HCT116 (cell line): ENCODE measurements at regions not wholly inside any gene's neighbourhood (a gene's known extent, or its start where the extent isn't known, plus 50 kb on each side); places are given as distances from the start of the nearest gene placed in this dataset.

ENCODE experiments used
- ATAC-seq: fragments of 200-7000 bp; cut with Tn5 transposase; 2 replicates; pipeline ENCODE4 v1.9.1; 2020; ENCODE audit warnings: mild to moderate bottlenecking, moderate library complexity
- BruUV-seq: library from RNA; stranded (reverse); fragments of 400-500 nt; replicated peaks from 2 replicates; lab custom pipeline; 2021; lab: Mats Ljungman, UMichigan
- CTCF ChIA-PET: fragments of 300-600 bp; sonication (Branson Sonifier 250); formaldehyde crosslinking; loops from one replicate; lab custom pipeline; 2021; ENCODE audit warnings: antibody characterized with exemption; lab: Charles Lee
- POLR2A ChIA-PET: fragments of 300-600, 350-600 bp; sonication (Branson Sonifier 250); formaldehyde crosslinking; loops from one replicate; lab custom pipeline; 2021; ENCODE audit warnings: antibody characterized with exemption; lab: Charles Lee
- RAD21 ChIA-PET, 2 experiments: fragments of 300-600 bp; sonication (Branson Sonifier 250); formaldehyde crosslinking; loops; one replicate each; lab custom pipeline; 2023; ENCODE audit warnings: low total read pairs in 2 of 2; ENCODE audit not compliant: uncharacterized antibody in 2 of 2, unreplicated experiment in 2 of 2, low non-redundant PET in 1 of 2; lab: Charles Lee
- DNase-seq: peaks from one replicate; pipeline ENCODE4 v3.0.0-alpha.2; 2010; ENCODE audit warnings: low read depth, low spot score
- H2AFZ ChIP-seq: fragments of 200-600 bp; shearing (Covaris generic), sonication (generic); 2 replicates; pipeline ENCODE4 v1.6.1; 2017; ENCODE audit warnings: low read depth, mixed run types, mixed read lengths, antibody characterized with exemption, low read length; ENCODE audit not compliant: poor library complexity, severe bottlenecking
- H3K27ac ChIP-seq: 2 replicates; pipeline ENCODE4 v1.5.1; 2012; ENCODE audit warnings: low read depth, low read length
- H3K27me3 ChIP-seq: fragments of 200-600 bp; sonication (generic); 2 replicates; pipeline ENCODE4 v1.6.1; 2016; ENCODE audit warnings: mixed run types, low read length, mixed read lengths; ENCODE audit not compliant: insufficient read depth
- H3K36me3 ChIP-seq, 2 experiments: fragments of 200-500 bp in 1 of 2; fragments of 200-600 bp in 1 of 2; sonication (Bioruptor generic) in 1 of 2; sonication (generic) in 1 of 2; 2 replicates each; pipeline versions ENCODE4 v1.5.1 to v1.6.1; 2014 to 2016; ENCODE audit warnings: low read length in 2 of 2, inconsistent platforms in 1 of 2, mixed read lengths in 1 of 2, mixed run types in 1 of 2; ENCODE audit not compliant: insufficient read depth in 2 of 2, control insufficient read depth in 1 of 2
- H3K4me1 ChIP-seq, 2 experiments: fragments of 200-600 bp in 1 of 2; sonication (generic) in 1 of 2; 2 replicates each; pipeline versions ENCODE4 v1.5.1 to v1.6.1; 2012 to 2017; ENCODE audit warnings: low read length in 2 of 2, inconsistent platforms in 1 of 2, mild to moderate bottlenecking in 1 of 2, mixed read lengths in 1 of 2, mixed run types in 1 of 2, moderate library complexity in 1 of 2; ENCODE audit not compliant: insufficient read depth in 2 of 2, control insufficient read depth in 1 of 2
- H3K4me2 ChIP-seq: fragments of 200-600 bp; sonication (generic); 2 replicates; pipeline ENCODE4 v1.6.1; 2017; ENCODE audit warnings: mixed run types, low read length, mixed read lengths
- H3K4me3 ChIP-seq, 2 experiments: fragments of 200-600 bp in 1 of 2; sonication (generic) in 1 of 2; replicated peaks in 1 of 2; 2 replicates each; pipeline ENCODE4 v1.5.1; 2011 to 2016; ENCODE audit warnings: low read length in 2 of 2, control low read depth in 1 of 2, low read depth in 1 of 2, mild to moderate bottlenecking in 1 of 2, mixed read lengths in 1 of 2, mixed run types in 1 of 2
- H3K79me2 ChIP-seq: fragments of 200-600 bp; sonication (generic); 2 replicates; pipeline ENCODE4 v1.6.1; 2017; ENCODE audit warnings: mild to moderate bottlenecking, mixed run types, low read length, moderate library complexity, mixed read lengths; ENCODE audit not compliant: insufficient read depth
- H3K9ac ChIP-seq: fragments of 200-600 bp; sonication (generic); 2 replicates; pipeline ENCODE4 v1.6.1; 2016; ENCODE audit warnings: low read length, mixed read lengths
- H3K9me2 ChIP-seq: fragments of 200-600 bp; sonication (generic), shearing (Covaris generic); 2 replicates; pipeline ENCODE4 v1.6.1; 2017; ENCODE audit warnings: mixed run types, mild to moderate bottlenecking, moderate library complexity; ENCODE audit not compliant: insufficient read depth
- H3K9me3 ChIP-seq, 2 experiments: fragments of 200-500 bp in 1 of 2; fragments of 200-600 bp in 1 of 2; sonication (Bioruptor generic) in 1 of 2; sonication (generic) in 1 of 2; 2 replicates each; pipeline ENCODE4 v1.6.1; 2014 to 2017; ENCODE audit warnings: low read length in 2 of 2, mixed read lengths in 2 of 2, inconsistent platforms in 1 of 2, low read depth in 1 of 2, mild to moderate bottlenecking in 1 of 2, mixed run types in 1 of 2, moderate library complexity in 1 of 2; ENCODE audit not compliant: control insufficient read depth in 1 of 2, insufficient read depth in 1 of 2
- H4K20me1 ChIP-seq: fragments of 200-600 bp; sonication (generic), shearing (Covaris generic); 2 replicates; pipeline ENCODE4 v1.6.1; 2017; ENCODE audit warnings: mixed run types, mild to moderate bottlenecking, moderate library complexity; ENCODE audit not compliant: insufficient read depth
- ATF3 ChIP-seq: IDR thresholded peaks from 2 replicates; pipeline ENCODE4 v1.6.1; 2012
- CBX3 ChIP-seq: IDR thresholded peaks from 2 replicates; pipeline ENCODE4 v1.6.1; 2012; ENCODE audit warnings: low read depth
- CEBPB ChIP-seq: IDR thresholded peaks from 2 replicates; pipeline ENCODE4 v1.6.1; 2012; ENCODE audit warnings: low read depth
- ELF1 ChIP-seq: IDR thresholded peaks from 2 replicates; pipeline ENCODE4 v1.6.1; 2012; ENCODE audit warnings: low read depth, borderline replicate concordance
- EZH2 ChIP-seq: fragments of 200-600 bp; sonication (generic); IDR thresholded peaks from 2 replicates; pipeline ENCODE4 v1.6.1; 2017; ENCODE audit warnings: antibody characterized with exemption, mixed run types
- JUND ChIP-seq: IDR thresholded peaks from 2 replicates; pipeline ENCODE4 v1.6.1; 2012
- MAX ChIP-seq: IDR thresholded peaks from 2 replicates; pipeline ENCODE4 v1.6.1; 2012
- POLR2A ChIP-seq: IDR thresholded peaks from 2 replicates; pipeline ENCODE4 v1.7.0; 2011; ENCODE audit warnings: borderline replicate concordance; ENCODE audit not compliant: insufficient read depth, insufficient read length; ENCODE audit errors: extremely low read depth
- POLR2AphosphoS5 ChIP-seq: IDR thresholded peaks from 2 replicates; pipeline ENCODE4 v1.6.1; 2011; ENCODE audit warnings: mild to moderate bottlenecking, low read depth, low read length, moderate library complexity
- REST ChIP-seq: IDR thresholded peaks from 2 replicates; pipeline ENCODE4 v1.6.1; 2012; ENCODE audit warnings: low read depth
- SIN3A ChIP-seq: IDR thresholded peaks from 2 replicates; pipeline ENCODE4 v1.6.1; 2012; ENCODE audit warnings: low read depth
- SP1 ChIP-seq: IDR thresholded peaks from 2 replicates; pipeline ENCODE4 v1.6.1; 2012; ENCODE audit warnings: low read depth
- TCF7L2 ChIP-seq: IDR thresholded peaks from 2 replicates; pipeline ENCODE4 v1.7.0; 2011; ENCODE audit warnings: borderline replicate concordance, inconsistent platforms; ENCODE audit not compliant: insufficient read depth, insufficient read length; ENCODE audit errors: extremely low read depth
- ZNF274 ChIP-seq: fragments of 200-500 bp; sonication (Bioruptor generic); IDR thresholded peaks from 2 replicates; pipeline ENCODE4 v1.6.1; 2014; ENCODE audit warnings: mild to moderate bottlenecking, low read depth, low read length, inconsistent platforms
- intact Hi-C: fragments of 100-400 bp; cut with micrococcal nuclease; formaldehyde crosslinking; loops from 2 replicates; pipeline ENCODE4 v1.10.0; 2022

GRCh38 chr1:96651517-96651916, 70.1 kb upstream of the PTBP2 start:
- ChIA-PET RAD21 (no interaction called here), CTCF (no interaction called here)
- BruUV-seq: no TSS peak
- Histone ChIP-seq H3K9ac (no peak overlapping the region), H3K4me2 (no peak overlapping the region), H3K9me3 (no peaks in the 10 kb centered on the region), H3K27ac (no peak overlapping the region)
- no peak for ATAC-seq
- TF ChIP-seq CBX3: no peak
- no peak for TF ChIP-seq MAX
- TF ChIP-seq SP1: no peak
- TF ChIP-seq POLR2AphosphoS5: no peak
- no peak for TF ChIP-seq POLR2A
- TF ChIP-seq ZNF274: no peak
- TF ChIP-seq JUND: no peak
- TF ChIP-seq SIN3A: no peak
- no peak for TF ChIP-seq REST
- TF ChIP-seq EZH2: no peak
- TF ChIP-seq CEBPB: no peak
- TF ChIP-seq ELF1: no peak
- no peak for TF ChIP-seq ATF3
- no peak for TF ChIP-seq TCF7L2
- TF ChIP-seq, all 23 proteins: peak for 0
- Histone ChIP-seq H3K4me3 (no peak overlapping the region), H3K79me2 (no peaks in the 10 kb centered on the region), H4K20me1 (no peaks in the 10 kb centered on the region), H3K36me3 (no peaks in the 10 kb centered on the region), H3K9me2 (no peaks in the 10 kb centered on the region), H2AFZ (no peak overlapping the region), H3K27me3 (no peaks in the 10 kb centered on the region), H3K4me1 (no peaks in the 10 kb centered on the region)
- intact Hi-C loops: no loop called here
- POLR2A ChIA-PET: no interaction called here
- DNase-seq: no peak
